ENCODE measurements at regions not wholly inside any gene's neighbourhood (a gene's known extent, or its start where the extent isn't known, plus 50 kb on each side); places are given as distances from the start of the nearest gene placed in this dataset.
A peak's percentile ranks its signal among the peaks of the same experiment; 100 is the strongest.

DNA sequence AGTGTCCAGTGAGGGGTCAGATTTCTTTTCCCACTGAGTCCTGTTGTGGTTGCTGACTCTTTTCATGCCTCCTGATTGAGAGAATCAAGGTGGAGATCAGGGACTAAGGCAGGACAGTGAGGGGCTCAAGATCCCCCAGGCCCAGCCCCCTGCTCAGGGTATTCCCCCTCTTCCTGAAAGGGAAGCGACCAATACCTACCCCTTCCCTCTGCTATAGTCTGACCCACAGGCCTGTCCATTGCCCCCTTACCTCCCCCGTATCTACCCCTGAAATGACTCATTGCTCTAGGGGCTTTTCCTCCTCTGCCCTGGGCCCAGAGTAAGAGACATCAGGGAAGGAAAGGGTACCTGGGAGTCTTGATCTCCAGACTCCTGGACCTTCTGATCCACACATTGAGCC is 1320.5 kb downstream of the UQCRFS1 start:
- no peaks in the 10 kb centered on the region for H3K9me3 ChIP-seq (ENCODE audit: low read depth, low read length)
- DNase-seq (ENCODE audit: insufficient read length, low spot score, missing footprints) = no peak
- H4K20me1 ChIP-seq (ENCODE audit: insufficient read depth, low read length) = no peaks in the 10 kb centered on the region
- no peaks in the 10 kb centered on the region for H3K79me2 ChIP-seq (ENCODE audit: insufficient read depth, low read length)
- H3K27ac ChIP-seq (ENCODE audit: low read depth, low read length) = no peak overlapping the region
- H2AFZ ChIP-seq (ENCODE audit: low read length) = no peak overlapping the region
- TF ChIP-seq, protein P1, sequence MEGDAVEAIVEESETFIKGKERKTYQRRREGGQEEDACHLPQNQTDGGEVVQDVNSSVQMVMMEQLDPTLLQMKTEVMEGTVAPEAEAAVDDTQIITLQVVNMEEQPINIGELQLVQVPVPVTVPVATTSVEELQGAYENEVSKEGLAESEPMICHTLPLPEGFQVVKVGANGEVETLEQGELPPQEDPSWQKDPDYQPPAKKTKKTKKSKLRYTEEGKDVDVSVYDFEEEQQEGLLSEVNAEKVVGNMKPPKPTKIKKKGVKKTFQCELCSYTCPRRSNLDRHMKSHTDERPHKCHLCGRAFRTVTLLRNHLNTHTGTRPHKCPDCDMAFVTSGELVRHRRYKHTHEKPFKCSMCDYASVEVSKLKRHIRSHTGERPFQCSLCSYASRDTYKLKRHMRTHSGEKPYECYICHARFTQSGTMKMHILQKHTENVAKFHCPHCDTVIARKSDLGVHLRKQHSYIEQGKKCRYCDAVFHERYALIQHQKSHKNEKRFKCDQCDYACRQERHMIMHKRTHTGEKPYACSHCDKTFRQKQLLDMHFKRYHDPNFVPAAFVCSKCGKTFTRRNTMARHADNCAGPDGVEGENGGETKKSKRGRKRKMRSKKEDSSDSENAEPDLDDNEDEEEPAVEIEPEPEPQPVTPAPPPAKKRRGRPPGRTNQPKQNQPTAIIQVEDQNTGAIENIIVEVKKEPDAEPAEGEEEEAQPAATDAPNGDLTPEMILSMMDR (IDR thresholded peaks at IDR 0.05; ENCODE audit: extremely low read depth, low read depth, low read length) = no peak
- no peak overlapping the region for H3K4me2 ChIP-seq (ENCODE audit: insufficient read depth, low read length)
- no peak overlapping the region for H3K4me3 ChIP-seq (ENCODE audit: insufficient read depth, low read length)
- no peaks in the 10 kb centered on the region for H3K36me3 ChIP-seq (ENCODE audit: insufficient read depth, low read length)
- no peaks in the 10 kb centered on the region for H3K27me3 ChIP-seq (ENCODE audit: insufficient read depth, low read length)
- no peaks in the 10 kb centered on the region for H3K4me1 ChIP-seq (ENCODE audit: insufficient read depth, low read length)

DNA sequence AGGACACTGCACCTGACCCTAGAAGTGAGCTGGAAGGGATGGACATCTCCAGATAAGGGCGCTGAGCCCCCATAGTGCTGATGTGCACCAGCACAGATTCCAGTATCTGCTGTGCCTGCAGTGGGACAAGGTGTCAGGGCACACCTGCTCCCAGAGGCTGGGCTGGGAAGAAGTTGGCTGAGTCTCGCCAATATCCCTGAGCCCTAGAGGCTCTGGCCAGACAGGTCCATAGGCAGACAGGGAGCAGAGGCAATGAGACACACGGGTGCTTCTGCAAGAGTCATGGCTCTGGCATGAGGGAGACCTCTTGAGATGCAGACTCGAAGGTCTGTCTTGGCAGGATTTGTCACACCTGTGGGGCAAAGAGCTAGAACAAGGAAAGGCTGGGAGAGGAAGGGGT is 1321.5 kb downstream of the UQCRFS1 start:
- Histone ChIP-seq H3K27ac (ENCODE audit: low read depth, low read length) (no peak overlapping the region), H3K4me2 (ENCODE audit: insufficient read depth, low read length) (no peak overlapping the region), H3K4me1 (ENCODE audit: insufficient read depth, low read length) (no peaks in the 10 kb centered on the region), H3K36me3 (ENCODE audit: insufficient read depth, low read length) (no peaks in the 10 kb centered on the region), H2AFZ (ENCODE audit: low read length) (no peak overlapping the region), H4K20me1 (ENCODE audit: insufficient read depth, low read length) (no peaks in the 10 kb centered on the region), H3K4me3 (ENCODE audit: insufficient read depth, low read length) (no peak overlapping the region), H3K79me2 (ENCODE audit: insufficient read depth, low read length) (no peaks in the 10 kb centered on the region), H3K27me3 (ENCODE audit: insufficient read depth, low read length) (no peaks in the 10 kb centered on the region), H3K9me3 (ENCODE audit: low read depth, low read length) (peaks cover 2% of the 10 kb centered on the region)
- no peak for DNase-seq (ENCODE audit: insufficient read length, low spot score, missing footprints)
- TF ChIP-seq, protein P1 (IDR thresholded peaks at IDR 0.05; ENCODE audit: extremely low read depth, low read depth, low read length) = no peak

DNA sequence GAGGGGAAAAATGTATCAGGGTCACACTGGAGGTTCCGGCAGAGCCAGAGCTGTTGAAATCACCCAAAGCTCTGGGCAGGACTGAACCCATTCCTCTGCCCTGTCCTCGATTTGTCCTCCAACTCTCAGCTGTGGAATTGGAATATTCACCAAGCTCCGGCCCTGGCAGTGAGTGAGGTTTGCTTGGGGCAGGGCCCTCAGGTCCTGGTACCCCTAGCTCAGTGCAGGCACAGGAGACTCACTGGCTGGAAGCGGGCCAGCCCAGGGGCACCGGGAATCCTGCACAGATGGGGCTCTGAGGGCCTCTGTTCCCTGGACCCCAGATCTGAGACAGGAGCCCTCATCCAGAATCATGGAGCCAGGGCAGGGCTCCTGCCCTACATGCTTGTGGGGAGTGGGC is 1322.3 kb downstream of the UQCRFS1 start:
- Histone ChIP-seq H3K79me2 (ENCODE audit: insufficient read depth, low read length) (no peaks in the 10 kb centered on the region), H3K36me3 (ENCODE audit: insufficient read depth, low read length) (no peaks in the 10 kb centered on the region), H2AFZ (ENCODE audit: low read length) (no peak overlapping the region), H3K4me2 (ENCODE audit: insufficient read depth, low read length) (no peak overlapping the region), H3K27ac (ENCODE audit: low read depth, low read length) (no peak overlapping the region), H3K27me3 (ENCODE audit: insufficient read depth, low read length) (no peaks in the 10 kb centered on the region), H3K4me3 (ENCODE audit: insufficient read depth, low read length) (no peak overlapping the region), H3K4me1 (ENCODE audit: insufficient read depth, low read length) (no peaks in the 10 kb centered on the region), H3K9me3 (ENCODE audit: low read depth, low read length) (peaks cover 2% of the 10 kb centered on the region), H4K20me1 (ENCODE audit: insufficient read depth, low read length) (no peaks in the 10 kb centered on the region)
- TF ChIP-seq, protein P1 (IDR thresholded peaks at IDR 0.05; ENCODE audit: extremely low read depth, low read depth, low read length) = no peak
- peak; percentile 36 for DNase-seq (ENCODE audit: insufficient read length, low spot score, missing footprints)

GRCh38 chr19:27890206-27890605 is 1322.7 kb downstream of the UQCRFS1 start:
- H3K9me3 ChIP-seq (ENCODE audit: low read depth, low read length) = peaks cover 2% of the 10 kb centered on the region
- no peak overlapping the region for H3K4me2 ChIP-seq (ENCODE audit: insufficient read depth, low read length)
- H2AFZ ChIP-seq (ENCODE audit: low read length) = no peak overlapping the region
- no peaks in the 10 kb centered on the region for H3K36me3 ChIP-seq (ENCODE audit: insufficient read depth, low read length)
- H3K79me2 ChIP-seq (ENCODE audit: insufficient read depth, low read length) = no peaks in the 10 kb centered on the region
- TF ChIP-seq, protein P1 (IDR thresholded peaks at IDR 0.05; ENCODE audit: extremely low read depth, low read depth, low read length) = no peak
- H3K4me1 ChIP-seq (ENCODE audit: insufficient read depth, low read length) = no peaks in the 10 kb centered on the region
- peak; percentile 43 for DNase-seq (ENCODE audit: insufficient read length, low spot score, missing footprints)
- H3K27ac ChIP-seq (ENCODE audit: low read depth, low read length) = no peak overlapping the region
- no peaks in the 10 kb centered on the region for H3K27me3 ChIP-seq (ENCODE audit: insufficient read depth, low read length)
- no peak overlapping the region for H3K4me3 ChIP-seq (ENCODE audit: insufficient read depth, low read length)
- H4K20me1 ChIP-seq (ENCODE audit: insufficient read depth, low read length) = no peaks in the 10 kb centered on the region

All from osteoblast (primary cell).